ENCODE measurements at regions not wholly inside any gene's neighbourhood (a gene's known extent, or its start where the extent isn't known, plus 50 kb on each side); places are given as distances from the start of the nearest gene placed in this dataset.

DNA sequence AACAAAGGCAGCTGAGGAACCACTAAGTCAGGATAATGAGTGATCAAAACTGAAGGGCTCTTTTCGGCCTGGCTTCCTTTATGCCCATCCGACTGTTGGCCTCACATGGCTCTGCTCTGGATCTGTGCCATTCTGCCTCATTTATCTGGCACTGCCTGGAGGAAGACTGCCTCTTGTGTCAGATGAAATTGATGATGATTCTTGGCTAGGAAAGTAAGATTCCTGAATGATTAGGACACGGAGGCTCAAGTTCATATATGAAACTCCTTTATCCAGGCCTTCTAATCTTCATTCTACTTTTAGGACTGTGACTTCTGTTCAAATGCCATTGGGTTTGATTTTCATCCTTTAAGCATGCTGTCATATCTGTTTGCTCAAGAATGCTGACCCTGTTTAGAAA is 475.4 kb upstream of the RPS6KA3 start:
- H3K36me3 ChIP-seq: no peaks in the 10 kb centered on the region

DNA sequence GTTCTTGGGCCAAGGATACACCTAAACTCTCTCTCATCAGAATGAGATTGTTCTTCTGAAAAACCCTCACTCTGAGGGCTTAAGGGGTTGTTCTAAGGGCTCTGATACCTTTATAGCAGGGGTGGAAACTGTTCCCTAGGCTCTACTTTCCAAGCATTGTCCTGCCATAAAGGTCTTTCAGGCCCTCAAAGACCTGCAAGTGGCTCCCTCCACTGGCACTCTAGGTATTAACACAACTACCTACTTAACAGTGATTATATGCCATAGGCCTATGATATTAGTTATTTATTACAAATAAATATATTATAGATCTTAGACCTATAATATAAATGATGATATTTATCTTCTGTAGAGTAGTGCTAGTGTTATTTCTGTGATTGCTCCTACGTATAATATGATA is 473.7 kb upstream of the RPS6KA3 start:
- H3K9me3 ChIP-seq: no peaks in the 10 kb centered on the region
- no peak overlapping the region for H3K4me3 ChIP-seq (ENCODE audit: low read depth in 1 of 2, low read length in 1 of 2)
- H3K27me3 ChIP-seq: no peaks in the 10 kb centered on the region
- no peaks in the 10 kb centered on the region for H3K4me1 ChIP-seq (ENCODE audit: control insufficient read depth in 1 of 2, insufficient read depth in 1 of 2, low read depth in 1 of 2, low read length in 1 of 2)
- TF ChIP-seq, protein P1, sequence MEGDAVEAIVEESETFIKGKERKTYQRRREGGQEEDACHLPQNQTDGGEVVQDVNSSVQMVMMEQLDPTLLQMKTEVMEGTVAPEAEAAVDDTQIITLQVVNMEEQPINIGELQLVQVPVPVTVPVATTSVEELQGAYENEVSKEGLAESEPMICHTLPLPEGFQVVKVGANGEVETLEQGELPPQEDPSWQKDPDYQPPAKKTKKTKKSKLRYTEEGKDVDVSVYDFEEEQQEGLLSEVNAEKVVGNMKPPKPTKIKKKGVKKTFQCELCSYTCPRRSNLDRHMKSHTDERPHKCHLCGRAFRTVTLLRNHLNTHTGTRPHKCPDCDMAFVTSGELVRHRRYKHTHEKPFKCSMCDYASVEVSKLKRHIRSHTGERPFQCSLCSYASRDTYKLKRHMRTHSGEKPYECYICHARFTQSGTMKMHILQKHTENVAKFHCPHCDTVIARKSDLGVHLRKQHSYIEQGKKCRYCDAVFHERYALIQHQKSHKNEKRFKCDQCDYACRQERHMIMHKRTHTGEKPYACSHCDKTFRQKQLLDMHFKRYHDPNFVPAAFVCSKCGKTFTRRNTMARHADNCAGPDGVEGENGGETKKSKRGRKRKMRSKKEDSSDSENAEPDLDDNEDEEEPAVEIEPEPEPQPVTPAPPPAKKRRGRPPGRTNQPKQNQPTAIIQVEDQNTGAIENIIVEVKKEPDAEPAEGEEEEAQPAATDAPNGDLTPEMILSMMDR (IDR thresholded peaks at IDR 0.05): no peak
- H3K27ac ChIP-seq: no peak overlapping the region
- no peaks in the 10 kb centered on the region for H3K36me3 ChIP-seq

More for the DNA sequence above, 475.4 kb upstream of the RPS6KA3 start:
- TF ChIP-seq, protein P1 (IDR thresholded peaks at IDR 0.05): no peak
- no peak overlapping the region for H3K27ac ChIP-seq
- no peaks in the 10 kb centered on the region for H3K4me1 ChIP-seq (ENCODE audit: control insufficient read depth in 1 of 2, insufficient read depth in 1 of 2, low read depth in 1 of 2, low read length in 1 of 2)
- H3K27me3 ChIP-seq: no peaks in the 10 kb centered on the region
- no peaks in the 10 kb centered on the region for H3K9me3 ChIP-seq
- no peak overlapping the region for H3K4me3 ChIP-seq (ENCODE audit: low read depth in 1 of 2, low read length in 1 of 2)

DNA sequence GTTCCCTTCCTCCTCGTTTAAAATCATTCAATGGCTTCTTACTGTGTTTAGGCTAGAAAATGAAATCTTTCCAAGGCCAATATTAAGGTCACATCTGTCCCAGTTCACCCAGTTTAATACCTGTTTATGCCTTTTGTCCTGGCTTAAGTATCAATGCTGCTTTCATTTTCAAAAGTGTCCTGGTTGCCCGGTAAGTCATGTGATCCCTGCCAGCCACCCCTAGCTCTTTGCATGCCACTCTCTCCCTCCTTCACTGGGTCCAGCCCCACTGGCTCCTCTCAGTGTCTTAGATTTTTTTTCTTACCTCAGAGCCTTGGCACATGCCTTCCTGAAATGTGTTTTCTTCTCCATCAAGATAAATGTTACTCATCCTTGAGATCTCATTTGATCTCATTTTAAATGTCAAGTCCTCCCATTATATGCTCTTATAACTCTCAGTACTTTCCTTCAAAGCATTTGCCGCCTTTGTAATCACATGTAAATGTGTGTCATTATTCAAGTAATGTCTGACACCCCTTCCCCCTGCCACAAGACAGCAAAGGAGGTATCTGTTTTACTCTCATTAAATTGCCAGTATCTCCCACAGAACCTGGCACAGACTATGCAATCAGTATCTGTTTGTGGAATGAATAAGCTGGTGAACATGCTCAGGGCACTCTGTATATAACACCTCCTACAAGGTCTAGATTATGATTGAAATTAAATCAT is 472.5 kb upstream of the RPS6KA3 start:
- Histone ChIP-seq H3K36me3 (no peaks in the 10 kb centered on the region), H3K4me3 (ENCODE audit: low read depth in 1 of 2, low read length in 1 of 2) (no peak overlapping the region), H3K27me3 (no peaks in the 10 kb centered on the region), H3K9me3 (no peaks in the 10 kb centered on the region), H3K27ac (no peak overlapping the region), H3K4me1 (ENCODE audit: control insufficient read depth in 1 of 2, insufficient read depth in 1 of 2, low read depth in 1 of 2, low read length in 1 of 2) (no peaks in the 10 kb centered on the region)
- TF ChIP-seq, protein P1 (IDR thresholded peaks at IDR 0.05): no peak

DNA sequence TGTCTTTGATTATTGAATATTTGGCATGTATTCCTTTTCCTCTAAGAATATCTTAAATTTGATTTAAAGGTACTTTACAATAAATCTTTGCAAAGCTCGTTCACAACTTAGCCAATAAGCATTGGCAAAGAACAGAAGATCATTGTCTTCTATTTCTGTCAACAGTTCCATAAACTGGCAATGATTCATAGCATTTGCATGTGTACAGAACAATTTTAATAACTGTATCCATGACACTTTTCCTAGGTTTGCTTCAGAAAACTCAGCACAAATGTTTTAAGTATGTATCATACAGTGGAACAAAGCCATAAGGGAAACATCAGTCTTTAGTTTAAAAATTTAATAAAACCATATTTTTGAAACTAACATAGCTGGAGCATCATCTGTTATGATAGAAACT is 462.7 kb upstream of the RPS6KA3 start:
- Histone ChIP-seq H3K36me3 (no peaks in the 10 kb centered on the region), H3K9me3 (no peaks in the 10 kb centered on the region)
- TF ChIP-seq, protein P1 (IDR thresholded peaks at IDR 0.05): no peak

DNA sequence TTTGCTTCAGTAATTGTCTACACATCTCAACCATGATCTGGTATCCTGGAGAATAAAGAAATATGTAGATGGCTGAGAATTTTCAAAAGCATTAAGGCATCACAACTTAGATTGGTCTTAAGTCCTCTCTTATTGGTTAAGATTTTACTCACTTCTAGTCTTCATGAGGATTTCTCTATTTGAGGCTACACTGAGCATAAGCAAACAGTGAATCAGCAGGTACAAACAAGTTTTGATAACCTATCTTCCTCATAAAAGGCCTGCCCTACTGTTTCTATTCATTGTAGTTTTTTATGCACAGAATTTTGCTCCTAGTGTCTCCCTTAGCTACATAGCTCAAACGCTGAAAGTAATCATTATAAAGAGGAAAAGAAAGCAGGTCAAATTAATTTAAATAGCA is 460.7 kb upstream of the RPS6KA3 start:
- H3K9me3 ChIP-seq: no peaks in the 10 kb centered on the region
- no peaks in the 10 kb centered on the region for H3K4me1 ChIP-seq (ENCODE audit: control insufficient read depth in 1 of 2, insufficient read depth in 1 of 2, low read depth in 1 of 2, low read length in 1 of 2)
- no peak overlapping the region for H3K27ac ChIP-seq
- no peaks in the 10 kb centered on the region for H3K27me3 ChIP-seq
- TF ChIP-seq, protein P1 (IDR thresholded peaks at IDR 0.05): no peak
- H3K36me3 ChIP-seq: no peaks in the 10 kb centered on the region
- no peak overlapping the region for H3K4me3 ChIP-seq (ENCODE audit: low read depth in 1 of 2, low read length in 1 of 2)

More for the DNA sequence above, 462.7 kb upstream of the RPS6KA3 start:
- no peak overlapping the region for H3K4me3 ChIP-seq (ENCODE audit: low read depth in 1 of 2, low read length in 1 of 2)
- no peaks in the 10 kb centered on the region for H3K27me3 ChIP-seq
- no peak overlapping the region for H3K27ac ChIP-seq
- no peaks in the 10 kb centered on the region for H3K4me1 ChIP-seq (ENCODE audit: control insufficient read depth in 1 of 2, insufficient read depth in 1 of 2, low read depth in 1 of 2, low read length in 1 of 2)
